ENCODE measurements at regions not wholly inside any gene's neighbourhood (a gene's known extent, or its start where the extent isn't known, plus 50 kb on each side); places are given as distances from the start of the nearest gene placed in this dataset.

GRCh38 chr12:38544330-38545066, 227.9 kb downstream of the ALG10B start:
- TF ChIP-seq CTCF (IDR thresholded peaks at IDR 0.05) (no peak), POLR2A (IDR thresholded peaks at IDR 0.05) (no peak)
